Activated CD4-positive, alpha-beta T cell treated with anti-CD3 and anti-CD28 coated beads, Interleukin-2, amount 50 U/mL, for 1 hour (primary cell): ENCODE measurements at regions not wholly inside any gene's neighbourhood (a gene's known extent, or its start where the extent isn't known, plus 50 kb on each side); places are given as distances from the start of the nearest gene placed in this dataset.

Source experiments
- DNase-seq: peaks from one replicate; pipeline ENCODE4 v3.0.0-alpha.2; 2020

DNA sequence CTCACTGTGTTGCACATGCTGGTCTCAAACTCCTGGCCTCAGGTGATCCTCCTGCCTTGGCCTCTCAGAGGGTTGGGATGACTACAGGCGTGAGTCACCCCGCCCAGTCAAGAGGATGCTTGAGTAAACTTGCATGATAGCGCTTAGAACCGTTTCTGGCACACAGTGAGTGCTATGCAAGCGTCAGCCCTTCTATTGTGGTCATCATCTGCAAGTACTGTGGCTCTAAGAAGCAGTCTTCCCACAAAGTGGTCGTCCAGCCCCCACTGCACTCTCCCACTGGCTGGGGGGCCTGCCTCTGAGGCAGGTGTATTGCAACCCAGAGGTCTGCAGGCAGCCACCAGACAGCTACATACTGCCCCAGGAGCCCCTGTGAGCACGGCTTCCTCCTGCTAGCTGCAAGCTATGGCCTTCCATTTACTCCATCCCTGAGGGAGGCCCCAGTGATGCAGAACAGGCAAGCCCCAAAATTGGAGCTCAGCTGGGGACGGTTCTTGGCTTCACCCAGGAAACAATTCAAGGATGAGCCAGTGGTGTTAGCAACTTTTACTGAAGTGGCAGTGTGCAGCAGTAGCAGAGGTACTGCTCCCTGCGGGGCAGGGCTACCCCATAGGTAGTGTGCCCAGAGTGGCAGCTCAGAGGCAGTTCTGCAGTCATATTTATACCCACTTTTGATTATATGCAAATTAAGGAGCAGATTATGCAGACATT, 95.4 kb downstream of the LSM3 start:
- no peak for DNase-seq

DNA sequence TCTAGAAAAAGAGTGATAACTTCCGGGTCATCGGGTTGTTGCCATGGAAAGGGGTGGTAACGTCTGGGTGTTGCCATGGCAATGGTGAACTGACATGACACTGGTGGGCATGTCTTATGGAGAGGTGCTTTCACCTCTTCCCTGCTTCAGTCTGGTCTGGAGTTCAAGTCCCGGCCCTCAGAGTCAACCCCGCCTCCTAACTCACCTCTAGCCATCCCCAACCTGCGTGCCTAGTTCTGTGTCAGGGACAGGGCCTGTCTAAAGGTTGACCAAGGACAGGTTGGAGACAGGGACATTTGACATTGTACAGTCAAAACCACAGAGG, 96.0 kb downstream of the LSM3 start:
- DNase-seq = no peak

DNA sequence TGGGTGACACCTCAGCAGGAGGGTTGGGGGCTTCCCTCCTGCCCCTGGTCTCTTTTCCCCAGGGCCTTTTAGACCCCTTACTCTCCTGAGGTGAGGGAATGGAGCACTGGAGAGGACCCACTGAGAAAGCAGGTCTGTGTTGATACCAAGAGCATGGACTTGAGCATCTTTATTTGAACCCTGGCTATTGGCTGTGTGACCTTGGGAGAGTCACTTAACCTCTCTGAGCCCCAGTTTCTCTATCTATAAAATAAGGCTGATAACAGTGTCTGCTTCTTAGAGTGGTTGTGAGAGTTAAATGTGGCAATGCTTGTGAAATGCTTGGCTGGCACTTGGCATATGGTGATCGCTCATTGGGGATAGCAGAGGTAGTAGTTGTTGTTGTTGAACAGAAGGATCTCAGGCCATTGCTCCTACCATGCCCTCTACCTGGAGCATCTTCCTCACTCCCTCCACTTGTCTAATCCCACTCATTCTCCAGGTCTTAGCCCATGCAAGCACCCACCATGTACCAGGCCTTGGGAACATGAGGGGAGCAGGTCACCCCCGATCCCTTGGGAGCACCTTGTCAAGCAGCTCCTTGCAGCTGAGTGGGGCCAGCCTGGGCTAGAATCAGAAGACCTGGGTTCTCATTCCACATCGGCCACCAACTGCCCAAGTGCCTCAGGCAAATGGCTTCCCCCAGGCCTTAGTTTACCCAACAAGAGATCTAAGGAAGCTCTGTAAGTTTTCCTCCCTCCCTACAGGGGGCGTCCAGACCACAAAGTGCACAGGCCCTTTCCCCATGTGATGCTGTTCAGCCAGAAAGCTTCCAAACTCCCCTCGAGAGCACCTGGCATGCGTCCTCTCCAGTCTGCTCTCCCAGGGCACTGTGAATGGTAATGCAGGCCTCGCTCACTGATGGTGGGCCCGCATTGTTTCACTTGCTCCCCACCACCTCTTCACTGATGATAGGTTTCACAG, 96.7 kb downstream of the LSM3 start:
- no peak for DNase-seq

DNA sequence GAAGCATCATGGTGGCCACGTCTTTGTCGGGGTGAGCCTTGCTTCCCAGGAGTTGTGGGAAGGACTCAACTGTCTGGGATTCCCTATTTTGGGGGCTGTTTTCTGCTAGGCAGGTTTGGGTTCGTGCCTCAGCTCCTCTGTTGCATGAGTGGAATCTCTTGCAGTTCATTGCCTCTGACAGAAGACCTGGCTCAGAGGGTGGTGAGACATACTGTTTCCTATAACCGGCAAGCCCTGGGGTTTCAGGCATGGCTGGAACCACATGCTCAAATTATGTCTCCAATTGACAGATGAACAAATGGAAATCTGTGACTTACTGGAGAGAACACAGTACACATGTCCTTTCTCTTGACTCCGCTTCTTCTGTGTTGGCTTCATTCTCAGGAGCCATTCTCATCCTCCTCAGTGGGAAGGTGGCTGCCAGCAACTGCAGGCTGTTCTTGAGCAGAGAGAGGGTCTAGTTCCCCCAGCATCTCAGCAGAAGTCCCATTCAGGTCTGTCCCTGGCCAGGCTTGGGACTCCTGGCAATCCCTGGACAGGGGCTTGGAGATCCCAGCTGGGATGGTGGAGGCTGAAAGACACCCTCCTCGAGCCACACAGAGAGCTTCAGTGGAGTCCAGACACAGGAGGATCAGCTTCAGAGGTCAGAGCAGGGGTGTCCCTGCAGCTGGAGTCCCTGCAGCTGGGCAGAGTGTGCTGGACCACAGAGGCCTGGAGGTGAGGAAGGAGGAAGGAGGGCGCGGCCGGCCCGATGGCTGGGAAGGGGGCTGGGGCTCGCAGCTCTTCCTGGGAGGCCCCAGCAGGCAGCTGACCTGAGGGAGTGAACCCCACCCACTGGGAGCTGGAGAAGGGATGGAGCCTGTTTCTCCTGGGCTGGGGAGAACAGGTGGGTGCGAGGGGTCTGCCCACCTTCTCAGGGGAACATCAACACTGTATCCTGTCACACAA, 97.6 kb downstream of the LSM3 start:
- DNase-seq = no peak

DNA sequence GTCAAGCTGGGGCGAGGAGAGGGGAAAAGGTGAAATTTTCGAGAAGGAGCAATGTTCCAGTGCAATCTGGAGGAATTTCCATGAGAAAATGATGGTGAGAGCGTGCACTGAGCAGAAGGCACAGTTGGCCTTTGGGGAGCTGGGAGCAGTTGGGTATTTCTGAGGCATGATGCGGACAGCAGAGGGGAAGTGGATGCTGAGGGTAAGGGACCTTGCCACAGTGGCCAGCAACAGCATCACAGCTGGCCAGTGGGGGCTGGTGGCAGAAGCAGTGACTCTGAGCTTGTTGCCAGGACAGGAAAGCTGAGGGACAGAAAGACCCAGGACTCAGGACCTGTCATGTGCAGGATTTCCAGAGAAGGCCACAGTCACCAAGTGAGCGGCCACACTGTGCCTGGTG, 98.9 kb downstream of the LSM3 start:
- no peak for DNase-seq

DNA sequence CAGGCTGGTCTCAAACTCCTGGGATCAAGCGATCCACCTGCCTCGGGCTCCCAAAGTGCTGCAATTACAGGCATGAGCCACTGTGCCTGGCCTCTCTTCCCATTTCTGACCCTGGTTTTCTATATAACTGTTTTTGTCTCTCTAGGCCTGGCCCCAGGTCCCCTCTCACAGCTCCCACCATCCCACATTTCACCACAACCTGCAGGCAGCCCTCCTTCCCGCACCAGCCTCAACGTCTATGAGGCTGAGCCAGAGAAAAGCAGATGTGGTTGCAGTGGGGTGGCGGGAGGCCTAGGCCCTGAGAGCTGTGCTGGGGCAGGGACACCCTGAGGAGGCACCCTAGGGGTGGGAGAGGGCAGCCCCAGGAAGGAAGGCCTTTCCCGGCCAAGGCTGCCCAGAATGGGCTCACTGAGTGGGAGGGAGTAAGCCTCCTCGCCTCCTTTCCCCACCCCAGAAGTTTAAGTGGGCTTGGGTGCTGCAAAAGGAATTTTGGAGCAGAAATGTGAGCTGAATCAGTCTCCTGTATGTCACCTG, 99.7 kb downstream of the LSM3 start:
- no peak for DNase-seq

DNA sequence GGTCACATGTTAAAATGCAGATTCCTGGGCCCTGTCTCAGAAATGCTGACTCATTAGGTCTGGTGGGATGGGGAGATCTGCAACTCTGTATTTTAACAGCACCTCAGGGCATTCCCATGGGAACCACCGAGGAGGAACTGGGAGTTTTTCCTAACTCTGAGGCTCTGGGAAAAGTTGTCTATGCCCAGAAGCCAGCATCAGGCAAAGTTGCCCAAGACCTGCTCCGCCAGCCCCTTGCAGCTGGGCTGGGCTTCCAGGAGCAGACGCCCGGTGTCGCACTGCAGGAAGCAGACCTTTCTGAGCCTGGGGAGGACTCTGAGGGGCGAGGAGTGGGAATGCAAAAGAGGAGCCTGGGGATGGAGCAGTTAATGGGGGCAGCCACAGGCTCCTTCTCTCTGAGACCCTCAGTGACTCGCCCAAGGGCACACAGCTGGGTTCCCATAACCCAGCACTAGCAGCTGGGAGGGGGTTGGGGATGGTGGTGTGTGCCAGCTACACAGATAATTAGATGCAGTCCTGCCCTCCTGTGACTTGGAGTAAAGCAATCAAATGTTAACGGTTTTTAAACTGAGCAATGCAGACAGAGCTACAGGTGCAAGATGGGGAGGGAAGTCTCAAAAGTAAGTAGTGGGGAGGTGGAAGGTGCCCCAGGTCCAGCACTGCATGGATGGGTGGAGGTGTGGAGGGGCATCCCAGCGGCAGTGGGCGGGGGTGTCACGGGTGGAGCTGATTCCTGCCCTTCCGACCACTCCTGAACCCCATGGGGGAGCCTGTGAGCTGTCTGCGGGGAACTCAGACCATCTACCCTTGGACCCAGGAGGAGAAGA, 100.4 kb downstream of the LSM3 start:
- no peak for DNase-seq

DNA sequence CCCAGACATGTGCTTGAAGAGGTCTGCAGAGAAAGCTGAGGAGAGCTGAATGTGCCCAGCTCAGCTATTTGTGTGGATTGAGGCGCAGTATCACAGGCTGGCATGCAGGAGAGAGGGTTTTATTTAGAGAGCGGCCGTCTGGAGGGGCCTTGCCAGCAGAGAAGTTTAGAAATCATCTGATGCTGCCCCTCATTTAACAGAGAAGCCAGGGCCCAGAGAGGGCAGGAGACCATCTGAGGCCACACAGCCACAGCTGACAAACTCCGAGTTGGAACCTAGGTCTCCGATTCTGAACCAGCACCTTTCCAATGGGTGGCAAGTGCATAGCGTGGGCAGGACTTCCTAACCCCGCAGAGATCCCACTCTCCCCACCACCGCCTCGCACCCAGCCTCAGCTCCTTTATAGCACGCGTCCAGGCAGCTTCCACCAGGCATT, 101.0 kb downstream of the LSM3 start:
- no peak for DNase-seq

DNA sequence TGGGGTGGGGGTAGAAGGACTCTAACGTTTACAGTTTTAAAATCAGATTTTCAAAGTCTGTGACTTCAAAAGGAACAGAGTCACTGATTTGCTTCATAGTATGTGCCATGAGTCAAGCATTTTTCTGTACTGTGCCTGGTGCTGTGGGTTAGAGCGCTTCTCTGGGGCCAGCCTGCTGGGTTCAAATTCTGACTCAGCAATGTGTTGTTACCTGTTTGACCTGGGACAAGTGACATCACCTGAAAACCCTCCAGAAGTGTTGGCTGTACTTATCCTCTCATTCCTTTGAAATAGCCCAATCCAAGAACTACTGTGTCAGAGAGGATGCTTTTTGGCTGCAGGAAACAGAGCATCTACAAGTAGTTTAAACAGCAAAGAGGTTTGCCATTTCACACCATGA, 101.7 kb downstream of the LSM3 start:
- DNase-seq = no peak

DNA sequence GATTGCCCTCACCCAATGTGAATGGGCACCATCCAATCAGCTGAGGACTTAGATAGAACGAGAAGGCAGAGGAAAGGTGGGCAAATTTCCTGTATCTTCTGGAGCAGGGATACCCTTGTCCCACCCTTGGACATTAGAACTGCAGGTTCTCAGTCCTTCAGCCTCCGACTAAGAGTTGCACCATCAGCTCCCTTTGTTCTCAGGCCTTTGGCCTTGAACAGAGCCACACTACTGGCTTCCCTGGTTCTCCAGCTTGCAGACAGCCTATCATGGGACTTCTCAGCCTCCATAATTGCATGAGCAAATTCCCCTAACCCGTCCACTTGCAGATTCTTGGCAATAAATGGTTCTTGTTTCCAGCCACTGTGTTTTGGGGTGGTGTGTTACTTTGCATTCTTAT, 102.4 kb downstream of the LSM3 start:
- DNase-seq = no peak

DNA sequence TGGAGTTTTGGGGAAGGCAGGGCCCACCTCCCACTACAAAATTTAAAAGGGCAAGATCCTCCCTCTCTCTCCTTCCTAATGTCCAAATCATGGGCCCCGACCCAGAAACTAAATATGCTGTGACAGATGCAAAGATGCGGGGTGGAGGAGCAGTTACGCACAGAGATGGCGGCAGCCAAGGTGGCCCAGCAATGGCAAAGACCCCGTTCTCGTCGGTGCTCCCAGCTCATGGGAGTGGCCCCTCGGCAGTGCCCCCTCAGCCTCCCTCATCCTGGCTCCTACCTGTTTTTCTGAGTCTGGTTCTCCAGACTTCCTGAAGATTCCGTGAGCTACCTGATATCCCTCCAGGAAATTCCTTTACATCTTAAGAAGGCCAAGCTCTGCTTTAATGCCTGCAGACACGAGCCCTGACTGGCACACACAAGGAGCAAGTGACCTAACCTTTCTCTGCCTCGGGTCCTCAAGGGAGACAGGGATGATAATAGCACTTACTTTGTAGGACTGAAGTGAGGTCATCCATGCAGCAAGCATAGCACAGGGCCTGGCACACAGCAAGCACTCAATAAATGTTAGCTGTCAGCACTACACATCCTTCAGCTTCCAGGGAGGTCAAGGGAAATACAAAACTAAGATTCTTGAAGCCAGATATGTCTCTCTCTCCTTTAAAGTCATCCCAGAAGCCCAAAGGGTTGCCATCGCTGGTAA, 103.5 kb downstream of the LSM3 start:
- DNase-seq = no peak

DNA sequence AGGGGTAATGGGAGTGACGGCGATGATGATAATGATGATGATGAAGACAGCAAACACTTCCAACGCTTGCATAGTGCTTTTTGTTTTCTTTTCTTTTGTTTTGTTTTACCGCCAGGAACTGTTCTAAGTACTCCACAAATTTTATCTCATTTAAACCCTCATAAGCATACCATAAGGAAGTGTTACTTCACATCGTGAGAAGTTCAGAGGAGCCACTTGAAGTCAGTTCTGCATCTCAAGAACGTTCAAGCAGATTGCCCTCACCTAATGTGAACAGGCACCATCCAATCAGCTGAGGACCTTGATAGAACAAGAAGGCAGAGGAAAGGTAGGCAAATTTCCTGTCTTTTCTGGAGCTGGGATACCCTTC, 104.1 kb downstream of the LSM3 start:
- no peak for DNase-seq

DNA sequence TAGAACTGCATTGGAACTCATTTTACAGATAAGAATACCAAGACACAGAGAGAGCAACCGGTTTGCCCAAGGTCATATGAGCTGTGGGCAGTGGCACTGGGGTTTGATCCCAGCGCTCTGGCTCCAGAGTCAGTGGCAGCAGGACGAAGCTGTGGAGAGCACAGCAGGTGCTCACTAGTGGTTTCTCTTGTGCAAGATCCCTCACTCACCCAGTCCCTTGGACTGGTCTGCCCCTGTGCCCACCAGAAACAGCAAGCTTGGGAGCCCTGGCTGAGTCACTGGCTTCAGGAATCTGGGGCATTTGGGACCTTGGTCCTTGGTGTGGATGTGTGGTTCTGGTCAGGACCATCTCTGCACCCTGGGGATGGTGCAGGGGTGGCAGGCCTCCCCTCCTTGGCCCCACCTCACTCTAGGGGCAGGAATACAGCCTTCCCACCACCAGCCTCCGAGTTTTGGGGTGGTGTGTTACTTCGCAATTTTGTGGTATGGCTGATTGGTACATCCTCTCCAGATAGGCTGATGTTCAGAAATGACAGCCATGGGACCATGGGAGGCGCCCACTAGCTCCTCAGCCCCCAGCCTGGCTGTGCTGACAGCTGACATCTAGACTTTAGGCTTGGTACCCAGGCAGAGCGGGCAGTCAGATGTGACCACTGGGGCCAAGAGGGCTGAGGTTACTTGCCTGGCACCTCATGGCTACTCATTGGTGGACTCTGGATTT, 104.6 kb downstream of the LSM3 start:
- DNase-seq = no peak

DNA sequence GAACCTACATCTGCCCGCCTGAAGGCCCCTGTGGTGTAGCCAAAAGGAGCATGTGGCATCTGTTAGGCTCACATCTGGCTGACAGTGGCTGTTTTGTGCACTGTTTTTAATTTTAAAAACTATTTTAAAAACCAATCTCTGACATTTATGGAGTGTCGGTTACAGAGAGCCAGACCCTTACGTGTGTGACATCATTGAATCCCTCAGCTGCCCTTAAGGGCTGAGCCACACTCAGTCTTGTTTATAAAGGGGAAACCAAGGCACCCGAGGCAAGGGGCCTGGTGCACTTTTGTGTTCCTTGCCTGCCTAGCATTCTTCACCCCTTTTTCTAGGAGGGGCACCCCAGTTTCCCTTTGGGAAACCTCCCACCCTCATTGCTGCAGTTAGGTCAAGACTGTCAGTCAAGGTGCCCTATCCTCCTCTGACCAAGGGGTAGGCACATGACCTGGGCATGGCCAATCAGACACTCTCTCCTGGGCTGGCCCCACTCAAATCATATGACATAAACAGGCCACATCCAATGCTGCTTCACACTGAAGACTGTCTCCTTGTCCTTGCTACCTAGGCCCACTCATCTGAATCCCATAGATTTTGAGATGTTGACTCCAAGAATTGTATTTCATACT, 105.3 kb downstream of the LSM3 start:
- DNase-seq = no peak

DNA sequence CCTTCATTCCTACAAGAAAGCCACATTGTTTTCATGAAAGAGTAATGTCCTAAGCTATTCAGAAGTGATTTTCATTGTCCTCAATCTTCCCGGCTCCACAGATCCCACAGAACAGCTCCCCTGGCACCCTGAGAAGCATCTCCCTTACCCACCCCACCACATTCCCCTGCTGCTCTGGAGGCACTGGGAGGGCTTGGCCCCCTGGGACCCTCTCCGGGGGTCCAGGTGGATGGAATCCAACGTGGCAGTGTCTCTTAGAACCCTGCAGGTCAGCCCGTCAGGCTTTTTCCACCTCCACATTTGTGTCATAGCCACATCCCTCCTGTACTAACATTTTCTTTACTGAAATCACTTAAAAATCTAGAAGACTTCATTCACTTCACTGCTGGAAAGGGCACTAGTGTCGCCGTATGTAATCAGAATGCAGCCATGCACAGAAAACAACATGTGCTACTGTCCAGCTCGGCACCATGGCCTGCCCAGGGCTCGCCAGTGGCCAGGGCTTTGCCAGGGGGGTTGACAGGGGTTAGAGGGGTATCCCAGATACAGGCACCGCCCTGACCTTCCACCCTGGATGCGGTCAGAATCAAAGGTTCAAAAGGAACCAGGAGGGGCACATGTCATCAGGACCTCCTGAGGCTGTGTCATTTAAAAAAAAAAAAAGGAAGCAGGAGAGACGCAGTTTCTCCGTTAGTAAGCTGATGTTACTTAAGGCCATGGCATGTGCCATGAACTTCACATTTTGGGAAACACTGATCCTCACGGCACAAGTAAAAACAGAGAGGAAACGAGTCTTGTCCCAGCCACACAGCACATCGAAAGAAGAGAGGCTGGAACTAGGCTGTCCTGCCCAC, 106.3 kb downstream of the LSM3 start:
- DNase-seq = no peak

DNA sequence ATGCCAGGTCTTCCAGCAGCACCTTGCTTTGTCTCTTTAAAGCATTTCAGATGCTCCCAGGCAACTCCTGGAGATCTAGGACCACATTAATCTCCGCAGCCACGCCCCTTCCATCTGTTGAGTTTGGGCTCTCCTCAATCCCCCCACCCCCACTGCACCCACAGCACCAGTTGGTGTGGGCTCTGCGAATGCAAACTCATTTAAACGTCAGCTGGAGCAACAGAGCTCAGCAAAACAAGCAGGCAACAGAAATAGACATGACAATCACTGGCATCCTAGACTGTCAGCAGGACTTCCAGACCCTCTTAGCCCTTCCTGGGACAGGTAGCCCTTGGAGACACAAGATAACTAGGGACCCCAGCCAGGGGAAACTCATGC, 106.9 kb downstream of the LSM3 start:
- no peak for DNase-seq

DNA sequence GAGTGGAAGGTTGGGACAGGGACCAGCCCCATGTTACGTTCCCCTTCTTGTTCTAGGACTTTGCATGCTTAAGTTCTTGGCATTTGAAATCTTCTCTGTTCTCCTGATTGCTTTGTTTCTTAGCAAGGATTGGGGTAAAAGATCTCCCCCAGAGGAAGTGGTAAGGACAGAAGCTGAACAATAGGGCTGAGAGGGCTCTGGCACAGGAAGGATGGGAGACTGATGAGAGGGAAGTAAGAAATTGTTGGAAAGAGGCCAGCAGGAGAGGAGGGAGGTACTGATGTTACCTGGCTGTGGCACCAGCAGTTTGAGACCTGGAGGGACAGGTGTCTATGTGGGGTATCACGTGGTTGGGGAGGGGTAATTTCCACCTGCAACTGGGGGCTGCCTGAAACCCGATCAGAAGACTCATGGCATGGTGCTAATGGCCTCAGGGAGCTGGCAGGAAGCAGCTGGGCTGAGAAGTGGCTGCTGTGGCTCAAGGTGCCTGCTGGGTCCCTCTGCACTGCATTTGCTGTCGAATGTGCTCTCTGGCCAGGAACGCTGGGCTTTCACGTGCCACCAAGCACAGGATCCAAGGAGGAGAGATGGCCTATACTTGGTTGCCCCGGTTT, 108.4 kb downstream of the LSM3 start:
- no peak for DNase-seq

DNA sequence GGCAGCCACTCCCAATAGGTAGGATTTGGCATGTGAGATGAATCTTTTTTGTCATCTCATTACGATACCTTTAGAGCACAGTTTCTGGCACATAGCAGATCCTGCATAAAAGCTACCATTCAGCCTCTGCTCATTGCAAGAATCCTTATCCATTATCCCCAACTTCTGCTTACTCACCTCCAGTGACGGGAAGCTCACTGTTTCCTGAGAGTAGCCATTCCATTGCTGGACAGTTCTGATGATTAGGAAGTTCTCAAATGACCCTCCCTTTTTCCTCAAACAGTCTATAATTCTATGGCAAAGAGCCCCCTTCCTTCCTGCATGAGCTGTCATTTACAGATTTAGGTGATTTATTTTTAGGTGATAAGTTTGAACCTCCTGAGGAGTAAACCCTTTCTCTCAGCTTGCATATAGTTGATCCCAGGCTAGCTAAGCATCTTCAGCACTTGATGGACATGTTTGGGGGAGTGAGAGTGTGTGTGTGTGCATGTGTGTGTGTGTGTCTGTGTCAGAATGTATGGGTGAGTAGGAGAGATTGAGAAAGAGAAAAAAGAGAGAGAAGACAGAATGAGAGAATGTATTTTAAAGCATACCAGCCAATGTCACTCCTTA, 109.7 kb downstream of the LSM3 start:
- DNase-seq = no peak
